H1 (cell line): ENCODE measurements at regions not wholly inside any gene's neighbourhood (a gene's known extent, or its start where the extent isn't known, plus 50 kb on each side); places are given as distances from the start of the nearest gene placed in this dataset.
"Not testable (repeated sequence)": the region's sequence is repeated elsewhere in the genome, so short reads cannot be mapped to it uniquely, and the experiment has no call there.

ENCODE experiments used
- CTCF ChIA-PET: fragments of 300-600 bp; sonication (Branson Sonifier 250); formaldehyde crosslinking; loops from one replicate; lab custom pipeline; 2021; ENCODE audit not compliant: partially characterized antibody; lab: Charles Lee
- POLR2A ChIA-PET: fragments of 300-600 bp; sonication (Branson Sonifier 250); formaldehyde crosslinking; loops from one replicate; lab custom pipeline; 2021; ENCODE audit warnings: inconsistent platforms; ENCODE audit not compliant: partially characterized antibody; lab: Charles Lee
- DNase-seq, 2 experiments: peaks; one replicate each; pipeline versions ENCODE4 v3.0.0 to v3.0.0-alpha.2; 2010 to 2022; ENCODE audit warnings: low spot score in 2 of 2, low read depth in 1 of 2, mixed read lengths in 1 of 2
- FAIRE-seq: peaks from 2 replicates; lab custom pipeline; 2011; peaks lifted over from hg19 to GRCh38; lab: Jason Lieb, UNC
- H2AFZ ChIP-seq: 2 replicates; pipeline ENCODE4 v1.8.1; 2012; ENCODE audit warnings: low read length, inconsistent platforms
- H2AK5ac ChIP-seq: 2 replicates; pipeline ENCODE4 v1.6.1; 2013; ENCODE audit warnings: low read depth, low read length
- H2BK120ac ChIP-seq: replicated peaks from 2 replicates; pipeline ENCODE3; 2013; ENCODE audit warnings: low read depth, low read length, inconsistent platforms
- H2BK12ac ChIP-seq: 2 replicates; pipeline ENCODE4 v1.6.1; 2013; ENCODE audit warnings: low read depth, low read length
- H2BK15ac ChIP-seq: 2 replicates; pipeline ENCODE4 v1.6.1; 2013; ENCODE audit warnings: low read length
- H2BK20ac ChIP-seq: 2 replicates; pipeline ENCODE4 v1.6.1; 2013; ENCODE audit warnings: low read length
- H2BK5ac ChIP-seq: 2 replicates; pipeline ENCODE4 v1.6.1; 2013; ENCODE audit warnings: low read depth, low read length
- H3K14ac ChIP-seq: 2 replicates; pipeline ENCODE4 v1.6.1; 2013; ENCODE audit warnings: inconsistent platforms; ENCODE audit not compliant: insufficient read length
- H3K18ac ChIP-seq: 2 replicates; pipeline ENCODE4 v1.6.1; 2013; ENCODE audit warnings: low read length; ENCODE audit errors: extremely low read depth
- H3K23ac ChIP-seq: 2 replicates; pipeline ENCODE4 v1.6.1; 2013; ENCODE audit warnings: inconsistent platforms; ENCODE audit not compliant: insufficient read length
- H3K23me2 ChIP-seq: 2 replicates; pipeline ENCODE4 v1.6.1; 2013; ENCODE audit warnings: low read depth, low read length
- H3K27ac ChIP-seq: 2 replicates; pipeline ENCODE4 v1.6.1; 2011; ENCODE audit warnings: low read depth, low read length, inconsistent platforms
- H3K27me3 ChIP-seq, 4 experiments: replicated peaks in 1 of 4; 1 replicate in 1 of 4; 2 replicates in 3 of 4; pipeline versions ENCODE4 v1.6.1 to v1.8.1; 2011 to 2013; ENCODE audit warnings: low read length in 3 of 4, mild to moderate bottlenecking in 3 of 4, inconsistent platforms in 2 of 4, mixed read lengths in 2 of 4, moderate library complexity in 1 of 4; ENCODE audit not compliant: control insufficient read depth in 3 of 4, insufficient read depth in 3 of 4; ENCODE audit errors: extremely low read depth in 1 of 4
- H3K36me3 ChIP-seq, 4 experiments: 2 replicates each; pipeline versions ENCODE4 v1.6.1 to v1.8.1; 2011 to 2013; ENCODE audit warnings: mild to moderate bottlenecking in 4 of 4, low read length in 3 of 4, moderate library complexity in 2 of 4, control low read depth in 1 of 4, inconsistent platforms in 1 of 4; ENCODE audit not compliant: insufficient read depth in 4 of 4, control insufficient read depth in 2 of 4
- H3K4ac ChIP-seq: replicated peaks from 2 replicates; pipeline ENCODE3; 2013; ENCODE audit warnings: low read length, low read depth, mixed read lengths, inconsistent platforms; ENCODE audit not compliant: insufficient read length
- H3K4me1 ChIP-seq, 4 experiments: replicated peaks in 1 of 4; 1 replicate in 1 of 4; 2 replicates in 3 of 4; pipeline versions ENCODE4 v1.6.1 to v1.8.1; 2011 to 2013; ENCODE audit warnings: low read length in 3 of 4, inconsistent platforms in 2 of 4, mixed read lengths in 1 of 4; ENCODE audit not compliant: insufficient read depth in 4 of 4, control insufficient read depth in 3 of 4
- H3K4me2 ChIP-seq, 2 experiments: 2 replicates each; pipeline versions ENCODE4 v1.6.1 to v1.8.1; 2011 to 2013; ENCODE audit warnings: low read depth in 2 of 2, low read length in 2 of 2, control low read depth in 1 of 2, inconsistent platforms in 1 of 2, mild to moderate bottlenecking in 1 of 2; ENCODE audit not compliant: insufficient read depth in 1 of 2
- H3K4me3 ChIP-seq, 4 experiments: fragments of 200-600, 300-600 bp in 1 of 4; sonication (generic), shearing (Covaris generic), sonication (Bioruptor Twin) in 1 of 4; 2 replicates each; pipeline versions ENCODE4 v1.5.1 to v1.8.1; 2011 to 2016; ENCODE audit warnings: low read length in 4 of 4, low read depth in 3 of 4, control low read depth in 2 of 4, inconsistent platforms in 2 of 4, mild to moderate bottlenecking in 2 of 4, mixed read lengths in 1 of 4, moderate library complexity in 1 of 4; ENCODE audit not compliant: insufficient read depth in 2 of 4; ENCODE audit errors: extremely low read depth in 1 of 4
- H3K56ac ChIP-seq: replicated peaks from 2 replicates; pipeline ENCODE3; 2013; ENCODE audit warnings: low read depth, mild to moderate bottlenecking, mixed read lengths, low read length, inconsistent platforms; ENCODE audit not compliant: insufficient read length
- H3K79me1 ChIP-seq: 2 replicates; pipeline ENCODE4 v1.6.1; 2013; ENCODE audit warnings: low read depth, low read length, control low read depth
- H3K79me2 ChIP-seq, 2 experiments: 2 replicates each; pipeline versions ENCODE4 v1.6.1 to v1.8.1; 2012 to 2013; ENCODE audit warnings: low read length in 2 of 2, mild to moderate bottlenecking in 2 of 2, inconsistent platforms in 1 of 2; ENCODE audit not compliant: insufficient read depth in 2 of 2, control insufficient read depth in 1 of 2
- H3K9ac ChIP-seq, 4 experiments: replicated peaks in 1 of 4; 1 replicate in 1 of 4; 2 replicates in 3 of 4; pipeline versions ENCODE4 v1.6.1 to v1.8.1; 2011 to 2013; ENCODE audit warnings: low read depth in 3 of 4, low read length in 3 of 4, control low read depth in 2 of 4, mild to moderate bottlenecking in 2 of 4, moderate library complexity in 2 of 4, inconsistent platforms in 1 of 4; ENCODE audit errors: extremely low read depth in 1 of 4
- H3K9me3 ChIP-seq, 2 experiments: 2 replicates each; pipeline versions ENCODE4 v1.6.1 to v1.8.1; 2012 to 2013; ENCODE audit warnings: mild to moderate bottlenecking in 2 of 2, moderate library complexity in 2 of 2, control low read depth in 1 of 2, inconsistent platforms in 1 of 2, low read depth in 1 of 2, low read length in 1 of 2, mixed read lengths in 1 of 2; ENCODE audit not compliant: insufficient read depth in 2 of 2
- H4K20me1 ChIP-seq, 2 experiments: replicated peaks in 1 of 2; 2 replicates each; pipeline versions ENCODE3 to v1.8.1; 2011 to 2013; ENCODE audit warnings: inconsistent platforms in 2 of 2, low read length in 2 of 2, mild to moderate bottlenecking in 1 of 2; ENCODE audit not compliant: insufficient read depth in 2 of 2, control insufficient read depth in 1 of 2
- H4K5ac ChIP-seq: 2 replicates; pipeline ENCODE4 v1.6.1; 2013; ENCODE audit warnings: low read length, low read depth, mixed read lengths, inconsistent platforms; ENCODE audit not compliant: insufficient read length
- H4K8ac ChIP-seq: 2 replicates; pipeline ENCODE4 v1.8.0; 2013; ENCODE audit warnings: mild to moderate bottlenecking, moderate library complexity, low read length, inconsistent platforms; ENCODE audit not compliant: insufficient read depth; ENCODE audit errors: extremely low read depth
- H4K91ac ChIP-seq: replicated peaks from 2 replicates; pipeline ENCODE3; 2013; ENCODE audit warnings: low read length, mixed read lengths, inconsistent platforms; ENCODE audit not compliant: insufficient read length
- WGBS, 2 experiments: shearing (Covaris generic) in 1 of 2; methylation state at CpG; one replicate each; pipeline versions ENCODE4 v1.1.6 to v1.1.7; 2013 to 2015; ENCODE audit warnings: low lambda C conversion rate in 2 of 2, mixed read lengths in 2 of 2, inconsistent platforms in 1 of 2, low coverage in 1 of 2, missing lambda C conversion rate in 1 of 2; ENCODE audit not compliant: insufficient replicate concordance in 2 of 2, insufficient coverage in 1 of 2, insufficient read length in 1 of 2; ENCODE audit errors: extremely low coverage in 1 of 2, missing lambda C conversion rate in 1 of 2; 5-methylcytosine and 5-hydroxymethylcytosine counted together

- CTCF ChIA-PET, FAIRE-seq, POLR2A ChIA-PET: not testable (repeated sequence)
Measured at GRCh38 chr1:120947114-120947513, 57.5 kb downstream of the PPIAL4A start.

GRCh38 chr1:120949724-120950123 lies 60.2 kb downstream of the PPIAL4A start:
- H2AFZ ChIP-seq, H4K20me1 ChIP-seq, H3K4me1 ChIP-seq, H2BK120ac ChIP-seq, H3K27ac ChIP-seq, FAIRE-seq, H3K9me3 ChIP-seq, H4K5ac ChIP-seq, H3K56ac ChIP-seq, H2BK15ac ChIP-seq, DNase-seq, H2BK20ac ChIP-seq, H3K79me2 ChIP-seq, H2BK5ac ChIP-seq, H3K4me2 ChIP-seq, H2BK12ac ChIP-seq, H3K9ac ChIP-seq, H3K18ac ChIP-seq, H3K23me2 ChIP-seq, CTCF ChIA-PET, H3K79me1 ChIP-seq, H3K27me3 ChIP-seq, H3K14ac ChIP-seq, H4K91ac ChIP-seq, H2AK5ac ChIP-seq, POLR2A ChIA-PET, H3K36me3 ChIP-seq, H3K23ac ChIP-seq, H3K4me3 ChIP-seq, H4K8ac ChIP-seq, H3K4ac ChIP-seq: not testable (repeated sequence)
- 96% methylated on average over 11 of the region's 11 CpGs; no CpG with 5 or more reads in 1 of the 2 experiments for WGBS, 2 experiments

More at GRCh38 chr1:120947114-120947513, 57.5 kb downstream of the PPIAL4A start:
- not testable (repeated sequence) for H3K27me3 ChIP-seq, H4K5ac ChIP-seq, H3K14ac ChIP-seq, H3K9me3 ChIP-seq, H3K79me2 ChIP-seq, H3K23me2 ChIP-seq, H4K91ac ChIP-seq, H3K18ac ChIP-seq, H3K56ac ChIP-seq, H3K4me3 ChIP-seq, H2BK15ac ChIP-seq, H2BK12ac ChIP-seq, H3K4ac ChIP-seq, H3K23ac ChIP-seq, H4K8ac ChIP-seq, H3K79me1 ChIP-seq, H2AK5ac ChIP-seq, H2BK5ac ChIP-seq, H3K27ac ChIP-seq, H4K20me1 ChIP-seq, H2BK120ac ChIP-seq, H2AFZ ChIP-seq, H3K9ac ChIP-seq, DNase-seq, H3K4me2 ChIP-seq, H3K36me3 ChIP-seq, H3K4me1 ChIP-seq, H2BK20ac ChIP-seq
- WGBS, 2 experiments: 70% methylated on average over 4 of the region's 4 CpGs; no CpG with 5 or more reads in 1 of the 2 experiments
